ENCODE measurements at regions not wholly inside any gene's neighbourhood (a gene's known extent, or its start where the extent isn't known, plus 50 kb on each side); places are given as distances from the start of the nearest gene placed in this dataset.

DNA sequence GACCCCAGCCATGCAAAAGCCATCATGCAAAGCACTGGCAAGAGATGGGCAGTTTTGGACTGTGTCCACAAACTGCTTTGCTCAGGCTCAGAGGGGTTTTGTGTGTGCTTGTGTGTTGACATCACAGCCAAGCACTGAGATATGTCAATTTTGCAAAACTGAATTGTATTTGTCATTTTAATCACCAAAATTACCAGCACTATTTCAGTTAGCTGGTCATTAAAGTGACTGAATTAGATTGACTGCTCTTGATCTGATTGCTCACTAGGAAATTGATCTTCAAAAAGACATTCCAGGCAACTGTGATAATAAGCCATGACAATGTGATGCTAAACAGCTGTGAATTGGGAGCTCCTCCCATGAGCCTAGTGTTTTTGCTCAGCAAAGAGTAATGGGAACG, 337.3 kb upstream of the GNPDA2 start:
- H3K27me3 ChIP-seq, result no peaks in the 10 kb centered on the region
- H3K27ac ChIP-seq, result no peak overlapping the region
- WGBS, 2 donors (ENCODE audit: low coverage in 1 of 2), result 0% methylated on average over 1 of the region's 1 CpG

DNA sequence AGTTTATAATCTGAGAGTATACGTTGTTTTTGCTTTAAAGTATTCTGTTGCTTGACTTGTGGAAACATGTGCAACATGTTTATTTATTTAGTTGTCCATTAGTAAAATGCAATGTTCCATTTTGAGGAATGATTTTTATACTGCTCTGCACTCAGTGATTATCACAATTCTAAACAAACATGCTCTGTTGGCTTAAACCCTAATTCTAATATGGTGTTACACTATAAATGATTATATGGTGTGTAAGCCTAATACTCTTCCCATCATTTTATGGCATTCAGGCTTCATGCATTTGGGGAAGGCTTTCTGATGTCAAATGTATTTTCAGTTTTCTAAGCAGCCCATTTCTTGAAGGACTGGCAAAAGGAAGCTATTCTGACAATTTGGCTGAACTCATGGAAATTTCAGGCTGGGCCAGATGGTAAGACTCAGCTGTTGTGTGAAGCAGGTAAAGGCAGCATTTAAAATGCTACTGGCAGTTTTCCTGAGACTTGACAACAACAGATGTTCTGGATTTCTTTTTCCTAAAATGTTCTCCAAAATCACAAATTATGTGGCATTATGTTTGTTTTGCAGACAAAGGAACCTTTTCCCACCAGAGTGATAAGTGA, 336.7 kb upstream of the GNPDA2 start:
- WGBS, 2 donors (ENCODE audit: low coverage in 1 of 2), result 25 to 31% methylated on average over 1 of the region's 1 CpG
- Histone ChIP-seq H3K9me3 (no peaks in the 10 kb centered on the region), H3K4me1 (peaks cover 0 to 9% (median 2%) of the 10 kb centered on the region in 3 donors), H3K4me3 (no peak overlapping the region), H3K27me3 (no peaks in the 10 kb centered on the region), H3K36me3 (no peaks in the 10 kb centered on the region), H3K27ac (no peak overlapping the region)
- no peak for ATAC-seq
- TF ChIP-seq, protein P1, sequence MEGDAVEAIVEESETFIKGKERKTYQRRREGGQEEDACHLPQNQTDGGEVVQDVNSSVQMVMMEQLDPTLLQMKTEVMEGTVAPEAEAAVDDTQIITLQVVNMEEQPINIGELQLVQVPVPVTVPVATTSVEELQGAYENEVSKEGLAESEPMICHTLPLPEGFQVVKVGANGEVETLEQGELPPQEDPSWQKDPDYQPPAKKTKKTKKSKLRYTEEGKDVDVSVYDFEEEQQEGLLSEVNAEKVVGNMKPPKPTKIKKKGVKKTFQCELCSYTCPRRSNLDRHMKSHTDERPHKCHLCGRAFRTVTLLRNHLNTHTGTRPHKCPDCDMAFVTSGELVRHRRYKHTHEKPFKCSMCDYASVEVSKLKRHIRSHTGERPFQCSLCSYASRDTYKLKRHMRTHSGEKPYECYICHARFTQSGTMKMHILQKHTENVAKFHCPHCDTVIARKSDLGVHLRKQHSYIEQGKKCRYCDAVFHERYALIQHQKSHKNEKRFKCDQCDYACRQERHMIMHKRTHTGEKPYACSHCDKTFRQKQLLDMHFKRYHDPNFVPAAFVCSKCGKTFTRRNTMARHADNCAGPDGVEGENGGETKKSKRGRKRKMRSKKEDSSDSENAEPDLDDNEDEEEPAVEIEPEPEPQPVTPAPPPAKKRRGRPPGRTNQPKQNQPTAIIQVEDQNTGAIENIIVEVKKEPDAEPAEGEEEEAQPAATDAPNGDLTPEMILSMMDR (IDR thresholded peaks at IDR 0.05), result no peak
- TF ChIP-seq POLR2A (IDR thresholded peaks at IDR 0.05) (no peak), EP300 (IDR thresholded peaks at IDR 0.05) (no peak), POLR2AphosphoS5 (IDR thresholded peaks at IDR 0.05) (no peak)

More for the DNA sequence above, 337.3 kb upstream of the GNPDA2 start:
- H3K4me1 ChIP-seq, result peaks cover 0 to 9% (median 2%) of the 10 kb centered on the region in 3 donors
- ATAC-seq, result no peak
- no peaks in the 10 kb centered on the region for H3K9me3 ChIP-seq
- H3K36me3 ChIP-seq, result no peaks in the 10 kb centered on the region
- no peak overlapping the region for H3K4me3 ChIP-seq
- TF ChIP-seq POLR2A (IDR thresholded peaks at IDR 0.05), result no peak
- TF ChIP-seq, protein P1 (IDR thresholded peaks at IDR 0.05), result no peak
- TF ChIP-seq POLR2AphosphoS5 (IDR thresholded peaks at IDR 0.05), result peak; percentile 43
- TF ChIP-seq EP300 (IDR thresholded peaks at IDR 0.05), result no peak

DNA sequence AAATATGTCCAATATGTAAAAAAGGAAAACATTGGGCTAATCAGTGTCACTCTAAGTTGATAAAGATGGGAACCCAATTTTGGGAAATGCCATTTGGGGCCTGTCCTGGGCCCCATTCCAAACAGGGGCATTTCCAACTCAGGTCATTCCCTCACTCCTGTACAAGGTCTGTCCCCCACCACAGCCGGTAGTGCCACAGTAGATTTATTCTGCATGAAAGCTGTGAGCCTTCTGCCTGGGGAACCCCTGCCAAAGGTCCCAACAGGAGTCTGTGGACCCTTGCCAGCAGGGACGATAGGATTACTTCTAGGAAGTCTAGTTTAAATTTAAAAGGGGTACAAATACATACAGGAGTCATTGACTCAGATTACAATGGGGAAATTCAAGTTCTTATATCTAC, 317.6 kb upstream of the GNPDA2 start:
- Histone ChIP-seq H3K4me1 (no peaks in the 10 kb centered on the region), H3K27me3 (no peaks in the 10 kb centered on the region), H3K9me3 (peaks cover 0 to 8% (median 0%) of the 10 kb centered on the region in 3 donors), H3K4me3 (no peak overlapping the region), H3K36me3 (no peaks in the 10 kb centered on the region), H3K27ac (no peak overlapping the region)
- ATAC-seq, result no peak
- TF ChIP-seq POLR2A (IDR thresholded peaks at IDR 0.05), result no peak
- TF ChIP-seq POLR2AphosphoS5 (IDR thresholded peaks at IDR 0.05), result no peak
- TF ChIP-seq, protein P1 (IDR thresholded peaks at IDR 0.05), result no peak
- no peak for TF ChIP-seq EP300 (IDR thresholded peaks at IDR 0.05)
- 20 to 26% methylated on average over 1 to 2 of the region's 2 CpGs for WGBS, 2 donors (ENCODE audit: low coverage in 1 of 2)

DNA sequence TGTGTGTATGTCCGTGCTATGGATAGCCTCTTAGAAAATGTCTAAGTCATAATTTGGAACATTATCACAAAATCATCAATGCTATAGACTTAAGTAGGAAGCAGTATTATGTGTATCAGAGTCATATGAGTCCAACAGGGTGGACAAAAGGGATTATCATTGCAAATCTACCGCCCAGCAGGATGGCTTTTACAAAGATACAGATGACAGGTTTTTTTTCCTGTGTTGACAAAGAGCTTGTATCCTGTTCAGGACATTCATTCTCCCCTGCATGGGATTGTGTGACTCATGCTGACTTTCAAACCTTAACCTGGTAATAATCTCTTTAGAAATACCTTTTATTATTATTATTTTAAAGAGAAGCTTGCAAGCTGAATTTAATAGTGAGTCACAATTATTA, 310.3 kb upstream of the GNPDA2 start:
- 47 to 81% methylated on average over 1 to 2 of the region's 2 CpGs for WGBS, 2 donors (ENCODE audit: low coverage in 1 of 2)
- no peak overlapping the region for H3K4me3 ChIP-seq
- H3K27ac ChIP-seq, result no peak overlapping the region
- H3K27me3 ChIP-seq, result no peaks in the 10 kb centered on the region
- TF ChIP-seq POLR2A (IDR thresholded peaks at IDR 0.05) (no peak), POLR2AphosphoS5 (IDR thresholded peaks at IDR 0.05) (no peak), EP300 (IDR thresholded peaks at IDR 0.05) (no peak)
- TF ChIP-seq, protein P1 (IDR thresholded peaks at IDR 0.05), result no peak
- H3K36me3 ChIP-seq, result no peaks in the 10 kb centered on the region
- ATAC-seq, result no peak
- no peaks in the 10 kb centered on the region for H3K9me3 ChIP-seq
- H3K4me1 ChIP-seq, result no peaks in the 10 kb centered on the region

DNA sequence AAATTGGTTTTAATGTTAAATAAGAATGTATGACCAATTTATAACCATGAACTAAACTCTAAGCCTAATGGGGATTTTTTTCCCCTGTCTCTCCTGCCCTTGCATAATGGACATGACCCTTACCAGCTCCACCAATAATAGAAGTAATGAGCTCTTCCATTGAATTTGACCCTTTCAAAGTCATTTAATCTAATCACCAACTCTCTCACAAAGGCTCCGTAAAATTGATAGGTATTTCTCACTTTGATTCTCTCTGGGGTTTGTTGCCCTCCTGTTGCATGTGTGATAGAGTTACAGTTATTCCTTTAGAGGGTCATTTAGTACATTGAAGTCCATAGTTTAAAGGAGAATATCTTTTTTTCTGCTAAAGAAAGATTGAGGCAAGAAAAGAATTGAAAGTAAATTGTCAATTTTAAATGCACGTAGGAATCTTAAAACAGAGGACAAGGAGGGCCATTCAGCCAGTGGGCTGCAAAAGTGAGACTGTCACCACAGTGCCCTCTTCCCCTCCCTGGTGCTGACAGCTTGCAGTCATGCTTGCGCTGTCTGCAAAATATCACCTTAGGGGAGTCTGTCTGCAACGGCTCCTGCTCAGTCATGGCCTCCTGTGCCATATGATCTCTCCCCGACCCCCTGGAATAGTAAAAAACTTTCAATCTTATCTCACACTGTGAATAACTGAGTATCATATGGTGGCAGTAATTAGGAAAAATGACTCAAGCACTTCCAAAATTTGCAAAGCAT, 307.5 kb upstream of the GNPDA2 start:
- WGBS, 2 donors (ENCODE audit: low coverage in 1 of 2), result 64 to 77% methylated on average over 4 to 5 of the region's 5 CpGs
- no peaks in the 10 kb centered on the region for H3K4me1 ChIP-seq

More for the DNA sequence above, 307.5 kb upstream of the GNPDA2 start:
- no peaks in the 10 kb centered on the region for H3K36me3 ChIP-seq
- no peaks in the 10 kb centered on the region for H3K27me3 ChIP-seq
- TF ChIP-seq POLR2A (IDR thresholded peaks at IDR 0.05), result no peak
- no peak for TF ChIP-seq POLR2AphosphoS5 (IDR thresholded peaks at IDR 0.05)
- H3K9me3 ChIP-seq, result no peaks in the 10 kb centered on the region
- no peak overlapping the region for H3K4me3 ChIP-seq
- no peak overlapping the region for H3K27ac ChIP-seq
- ATAC-seq, result no peak
